ENCODE measurements at regions not wholly inside any gene's neighbourhood (a gene's known extent, or its start where the extent isn't known, plus 50 kb on each side); places are given as distances from the start of the nearest gene placed in this dataset.
"Not testable (repeated sequence)": the region's sequence is repeated elsewhere in the genome, so short reads cannot be mapped to it uniquely, and the experiment has no call there.

DNA sequence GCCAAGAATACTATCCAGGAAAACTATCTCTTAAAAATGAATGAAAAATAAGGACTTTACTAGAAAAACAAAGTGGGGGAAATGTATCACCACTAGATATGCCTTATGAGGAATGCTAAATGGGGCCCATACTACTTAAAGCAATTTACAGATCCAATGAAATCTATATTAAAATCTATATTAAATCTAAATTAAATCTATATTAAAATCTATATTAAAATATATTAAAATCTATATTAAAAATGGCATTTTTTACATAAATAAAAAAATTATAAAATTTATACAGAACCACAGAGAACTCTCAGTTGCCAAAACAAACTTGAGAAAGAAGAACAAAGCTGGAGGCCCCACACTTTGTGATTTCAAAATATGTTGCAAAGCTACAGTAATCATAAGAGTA lies 234.5 kb downstream of the RPL10L start:
- intact Hi-C loops (cut with DNase I, micrococcal nuclease) = no loop called here
- DNase-seq = no peak
- ChIA-PET POLR2A (no interaction called here), CTCF (no interaction called here)
- Mint-ChIP-seq H3K4me3 (no peak overlapping the region), H3K9me3 (ENCODE audit: low read depth) (peaks cover 18% of the 10 kb centered on the region), H3K4me1 (no peaks in the 10 kb centered on the region), H3K36me3 (ENCODE audit: low read depth) (no peaks in the 10 kb centered on the region), H3K27me3 (no peaks in the 10 kb centered on the region), H3K27ac (no peak overlapping the region)
- ATAC-seq = no peak

DNA sequence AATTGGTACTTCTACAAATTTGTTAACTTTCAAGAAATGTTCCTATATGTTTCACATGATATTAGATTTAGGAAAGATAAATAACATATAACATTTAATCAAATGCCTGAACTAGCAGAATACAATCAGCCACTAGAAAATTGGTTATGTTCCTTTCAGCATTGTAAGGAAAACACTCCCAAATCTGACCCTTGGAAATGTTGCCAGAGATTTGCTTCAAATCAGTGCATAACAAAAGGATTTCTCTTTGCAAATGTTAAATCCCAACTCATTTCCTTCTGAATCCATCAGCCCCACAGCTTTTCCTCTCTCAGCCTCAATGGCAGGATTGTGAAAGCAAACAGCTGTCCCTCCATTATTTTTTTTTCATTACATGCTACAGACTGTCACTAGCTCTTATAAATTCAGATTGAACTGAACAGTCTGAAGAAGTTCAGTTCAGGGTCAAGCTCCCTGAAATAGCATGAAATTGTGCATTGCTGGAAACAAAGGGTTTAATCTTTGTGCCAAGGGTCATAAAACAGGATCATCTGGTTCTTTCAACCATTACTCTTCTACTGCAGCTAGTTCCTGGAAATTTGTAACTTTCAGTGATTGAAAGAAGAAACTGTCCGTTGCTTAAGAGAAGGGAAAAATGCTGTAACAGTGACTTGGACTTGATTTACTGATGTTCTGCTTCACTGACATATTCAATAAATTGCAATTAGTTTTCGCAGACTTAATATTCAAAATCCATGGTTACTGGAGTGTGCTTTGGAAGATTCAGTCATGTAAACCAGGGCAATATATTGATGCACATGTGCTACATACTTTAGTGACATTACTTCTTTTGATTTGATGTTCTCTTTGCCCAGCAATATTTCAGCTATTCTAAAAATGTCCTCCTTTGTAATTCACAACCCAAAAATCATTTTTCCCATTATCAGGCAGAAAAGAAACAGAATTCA lies 246.4 kb downstream of the RPL10L start:
- Mint-ChIP-seq H3K4me3 (no peak overlapping the region), H3K36me3 (ENCODE audit: low read depth) (no peaks in the 10 kb centered on the region), H3K9me3 (ENCODE audit: low read depth) (no peaks in the 10 kb centered on the region), H3K27me3 (no peaks in the 10 kb centered on the region), H3K4me1 (no peaks in the 10 kb centered on the region), H3K27ac (no peak overlapping the region)
- no peak for ATAC-seq
- ChIA-PET POLR2A (no interaction called here), CTCF (no interaction called here)
- intact Hi-C loops (cut with DNase I, micrococcal nuclease) = no loop called here
- no peak for DNase-seq

DNA sequence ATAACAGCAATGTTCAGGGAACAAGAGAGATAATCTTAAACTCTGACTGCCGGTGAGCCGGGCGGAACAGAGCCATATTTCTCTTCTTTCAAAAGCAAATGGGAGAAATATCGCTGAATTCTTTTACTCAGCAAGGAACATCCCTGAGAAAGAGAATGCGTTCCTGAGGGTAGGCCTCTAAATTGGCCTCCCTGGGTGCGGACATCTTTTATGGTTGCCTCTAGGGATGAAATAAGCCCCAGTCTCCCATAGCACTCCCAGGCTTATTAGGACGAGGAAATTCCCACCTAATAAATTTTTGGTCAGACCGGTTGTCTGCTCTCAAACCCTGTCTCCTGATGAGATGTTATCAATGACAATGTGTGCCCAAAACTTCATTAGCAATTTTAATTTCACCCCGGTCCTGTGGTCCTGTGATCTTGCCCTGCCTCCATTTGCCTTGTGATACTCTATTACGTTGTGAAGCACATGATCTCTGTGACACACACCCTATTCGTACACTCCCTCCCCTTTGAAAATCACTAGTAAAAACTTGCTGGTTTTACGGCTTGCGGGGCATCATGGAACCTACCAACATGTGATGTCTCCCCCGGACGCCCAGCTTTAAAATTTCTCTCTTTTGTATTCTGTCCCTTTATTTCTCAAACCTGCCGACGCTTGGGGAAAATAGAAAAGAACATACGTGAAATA lies 249.4 kb downstream of the RPL10L start:
- H3K36me3 Mint-ChIP-seq (ENCODE audit: low read depth); DNase-seq; H3K9me3 Mint-ChIP-seq (ENCODE audit: low read depth); ATAC-seq; H3K27ac Mint-ChIP-seq; intact Hi-C loops (cut with DNase I, micrococcal nuclease); H3K27me3 Mint-ChIP-seq; H3K4me1 Mint-ChIP-seq; POLR2A ChIA-PET; CTCF ChIA-PET; H3K4me3 Mint-ChIP-seq: not testable (repeated sequence)

DNA sequence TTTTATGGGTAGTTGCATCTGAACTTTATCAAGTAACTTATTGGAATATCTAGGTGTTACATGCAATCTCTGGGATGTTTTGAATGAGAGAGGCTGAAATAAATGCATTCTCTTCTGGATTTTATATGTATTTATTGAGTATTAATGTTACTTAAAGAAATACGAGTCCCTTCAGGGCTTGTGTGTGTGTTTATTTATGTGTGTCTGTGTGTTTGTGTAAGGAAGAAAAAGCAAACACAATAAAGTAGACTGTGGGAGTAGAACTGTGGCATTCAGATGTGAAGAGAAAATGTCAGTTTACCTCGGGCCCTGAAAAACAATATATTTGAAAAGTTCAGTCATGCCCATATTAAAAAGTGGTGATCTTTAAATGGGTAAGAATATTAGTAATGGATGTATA lies 250.5 kb downstream of the RPL10L start:
- ChIA-PET POLR2A (no interaction called here), CTCF (no interaction called here)
- no peaks in the 10 kb centered on the region for H3K36me3 Mint-ChIP-seq (ENCODE audit: low read depth)
- intact Hi-C loops (cut with DNase I, micrococcal nuclease) = no loop called here
- DNase-seq = no peak
- no peaks in the 10 kb centered on the region for H3K27me3 Mint-ChIP-seq
- no peak overlapping the region for H3K4me3 Mint-ChIP-seq
- ATAC-seq = no peak
- H3K27ac Mint-ChIP-seq = no peak overlapping the region
- no peaks in the 10 kb centered on the region for H3K4me1 Mint-ChIP-seq
- peaks cover 2% of the 10 kb centered on the region for H3K9me3 Mint-ChIP-seq (ENCODE audit: low read depth)

DNA sequence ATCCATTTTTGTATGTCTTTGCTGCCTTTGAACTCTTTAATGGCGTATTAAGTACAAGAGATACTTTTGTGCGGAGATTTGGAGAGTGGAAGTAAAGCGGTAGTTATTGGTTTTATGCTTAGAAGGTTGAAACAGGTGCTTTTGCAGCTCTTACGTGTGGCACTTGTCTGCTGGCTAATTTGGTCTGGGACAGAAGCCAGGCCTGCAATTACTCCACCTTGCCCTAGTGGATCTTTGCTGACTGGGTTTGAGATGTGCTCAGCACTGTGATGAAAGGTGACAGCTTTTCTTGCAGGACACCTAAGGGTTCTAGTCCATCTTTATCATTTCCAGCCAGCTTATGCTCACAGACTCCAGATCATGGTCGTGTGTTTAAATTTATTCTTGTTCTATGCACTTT lies 252.5 kb downstream of the RPL10L start:
- intact Hi-C loops (cut with DNase I, micrococcal nuclease) = no loop called here
- no peak for ATAC-seq
- H3K4me1 Mint-ChIP-seq = no peaks in the 10 kb centered on the region
- no peaks in the 10 kb centered on the region for H3K36me3 Mint-ChIP-seq (ENCODE audit: low read depth)
- CTCF ChIA-PET = no interaction called here
- no peak overlapping the region for H3K27ac Mint-ChIP-seq
- no peaks in the 10 kb centered on the region for H3K27me3 Mint-ChIP-seq
- H3K4me3 Mint-ChIP-seq = no peak overlapping the region
- no peak for DNase-seq
- POLR2A ChIA-PET = no interaction called here
- H3K9me3 Mint-ChIP-seq (ENCODE audit: low read depth) = peaks cover 2% of the 10 kb centered on the region

DNA sequence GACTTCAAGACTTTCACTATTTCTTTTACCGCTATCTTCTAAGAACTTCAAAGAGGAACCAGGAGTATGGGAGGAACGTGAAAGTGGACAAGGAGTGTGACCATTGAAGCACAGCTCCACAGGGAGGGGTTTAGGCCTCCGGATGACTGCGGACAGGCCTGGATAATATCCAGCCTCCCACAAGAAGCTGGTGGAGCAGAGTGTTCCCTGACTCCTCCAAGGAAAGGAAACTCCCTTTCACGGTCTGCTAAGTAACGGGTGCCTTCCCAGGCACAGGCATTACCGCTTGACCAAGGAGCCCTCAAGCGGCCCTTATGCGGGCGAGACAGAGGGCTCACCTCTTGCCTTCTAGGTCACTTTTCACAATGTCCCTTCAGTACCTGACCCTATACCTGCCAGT lies 267.0 kb downstream of the RPL10L start:
- POLR2A ChIA-PET = no interaction called here
- no peak overlapping the region for H3K4me3 Mint-ChIP-seq
- DNase-seq = no peak
- peaks cover 13% of the 10 kb centered on the region for H3K9me3 Mint-ChIP-seq (ENCODE audit: low read depth)
- CTCF ChIA-PET = no interaction called here
- ATAC-seq = no peak
- H3K27ac Mint-ChIP-seq = no peak overlapping the region
- intact Hi-C loops (cut with DNase I, micrococcal nuclease) = no loop called here
- H3K27me3 Mint-ChIP-seq = no peaks in the 10 kb centered on the region
- no peaks in the 10 kb centered on the region for H3K4me1 Mint-ChIP-seq
- no peaks in the 10 kb centered on the region for H3K36me3 Mint-ChIP-seq (ENCODE audit: low read depth)

DNA sequence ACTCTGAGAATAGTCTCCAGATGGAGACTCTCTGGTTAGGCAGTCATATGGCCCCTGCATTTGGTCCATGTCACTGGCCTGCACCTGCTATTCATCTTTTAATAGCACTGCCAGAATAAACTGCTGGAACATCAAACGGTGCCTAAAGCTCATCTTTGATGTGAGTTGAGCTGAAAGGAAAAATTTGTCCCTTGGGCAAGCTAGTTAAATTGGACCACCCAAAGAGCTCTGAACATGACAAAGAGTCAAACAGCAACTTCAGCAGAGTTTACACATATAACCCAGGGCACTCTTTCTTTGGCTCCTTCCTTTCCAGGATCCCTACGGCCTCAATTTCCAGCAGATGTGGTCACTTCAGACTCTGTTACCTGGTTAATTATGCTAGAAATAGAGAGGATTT lies 269.9 kb downstream of the RPL10L start:
- intact Hi-C loops (cut with DNase I, micrococcal nuclease) = no loop called here
- no peaks in the 10 kb centered on the region for H3K36me3 Mint-ChIP-seq (ENCODE audit: low read depth)
- H3K4me3 Mint-ChIP-seq = no peak overlapping the region
- no peak overlapping the region for H3K27ac Mint-ChIP-seq
- H3K4me1 Mint-ChIP-seq = no peaks in the 10 kb centered on the region
- no peak for DNase-seq
- ATAC-seq = no peak
- H3K9me3 Mint-ChIP-seq (ENCODE audit: low read depth) = peaks cover 9% of the 10 kb centered on the region
- H3K27me3 Mint-ChIP-seq = no peaks in the 10 kb centered on the region
- CTCF ChIA-PET = interaction anchor here (0.8 kb wide), 1 partner anchor 10 kb away, joined by 3 read pairs; no protein-coding TSS in a partner anchor
- POLR2A ChIA-PET = no interaction called here

DNA sequence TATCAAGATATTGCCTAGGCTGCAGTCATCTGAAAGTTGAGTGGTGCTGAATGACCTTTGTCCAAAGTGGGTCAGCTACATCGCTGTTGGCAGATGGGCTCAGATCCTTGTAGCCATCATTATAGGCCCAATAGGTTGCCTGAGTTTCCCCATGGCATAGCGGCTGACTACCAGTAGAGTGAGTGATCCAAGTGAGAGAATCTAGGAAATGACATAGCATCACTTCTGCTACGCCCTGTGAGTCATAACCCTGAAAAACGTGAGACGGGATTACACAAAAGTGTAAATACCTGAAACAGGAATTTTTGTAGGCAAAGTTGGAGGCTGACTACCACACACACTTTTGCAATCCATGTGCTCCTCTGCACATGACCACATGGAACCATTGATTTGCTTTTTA lies 273.3 kb downstream of the RPL10L start:
- peaks cover 22% of the 10 kb centered on the region for H3K9me3 Mint-ChIP-seq (ENCODE audit: low read depth)
- ChIA-PET POLR2A (no interaction called here), CTCF (no interaction called here)
- ATAC-seq (no peak), DNase-seq (no peak)
- H3K27ac Mint-ChIP-seq = no peak overlapping the region
- no peaks in the 10 kb centered on the region for H3K4me1 Mint-ChIP-seq
- intact Hi-C loops (cut with DNase I, micrococcal nuclease) = no loop called here
- H3K36me3 Mint-ChIP-seq (ENCODE audit: low read depth) = no peaks in the 10 kb centered on the region
- no peak overlapping the region for H3K4me3 Mint-ChIP-seq
- H3K27me3 Mint-ChIP-seq = no peaks in the 10 kb centered on the region

DNA sequence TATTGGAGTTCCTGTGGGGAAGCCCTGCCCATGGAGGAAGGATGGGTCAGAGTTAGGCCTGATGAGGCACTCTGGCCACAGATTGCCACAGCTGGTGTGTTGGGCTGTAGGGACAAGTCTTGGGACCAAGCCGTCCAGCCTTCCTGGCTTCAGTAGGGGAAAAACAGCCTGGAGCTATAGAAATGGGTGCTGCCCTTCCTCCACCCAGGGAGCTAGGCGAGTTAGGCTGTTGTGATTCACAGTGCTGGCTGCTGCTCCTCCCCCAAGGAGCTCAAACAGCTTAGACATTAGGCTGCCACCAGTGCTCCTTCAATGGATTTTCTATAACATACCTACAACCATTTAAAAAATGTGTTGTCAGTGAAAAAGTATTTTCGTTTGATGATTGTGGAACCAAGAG lies 274.3 kb downstream of the RPL10L start:
- no peak overlapping the region for H3K4me3 Mint-ChIP-seq
- no peak overlapping the region for H3K27ac Mint-ChIP-seq
- ATAC-seq (no peak), DNase-seq (no peak)
- no peaks in the 10 kb centered on the region for H3K4me1 Mint-ChIP-seq
- H3K9me3 Mint-ChIP-seq (ENCODE audit: low read depth) = peaks cover 20% of the 10 kb centered on the region
- POLR2A ChIA-PET = no interaction called here
- CTCF ChIA-PET = no interaction called here
- H3K36me3 Mint-ChIP-seq (ENCODE audit: low read depth) = no peaks in the 10 kb centered on the region
- H3K27me3 Mint-ChIP-seq = no peaks in the 10 kb centered on the region
- intact Hi-C loops (cut with DNase I, micrococcal nuclease) = no loop called here

DNA sequence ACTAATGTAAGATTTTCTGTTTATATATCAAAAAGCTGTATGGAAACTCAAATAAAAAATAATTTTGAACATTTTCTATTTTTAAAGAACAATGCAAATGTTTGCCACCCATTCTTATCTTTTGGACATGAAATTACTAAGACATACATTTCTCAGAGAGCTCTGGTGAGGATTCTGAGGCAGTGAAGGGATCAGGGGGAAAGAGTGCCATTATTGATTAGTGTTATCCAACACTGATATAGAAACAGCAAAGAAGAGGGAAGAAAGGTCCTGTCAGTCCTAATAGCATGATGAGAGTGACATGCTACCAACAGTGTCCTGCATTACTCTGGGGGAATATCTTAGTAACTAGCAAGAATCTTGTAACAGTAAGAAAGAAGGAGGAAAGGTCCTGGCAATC lies 282.2 kb downstream of the RPL10L start:
- Mint-ChIP-seq H3K36me3 (ENCODE audit: low read depth) (no peaks in the 10 kb centered on the region), H3K9me3 (ENCODE audit: low read depth) (peaks cover 17% of the 10 kb centered on the region), H3K27ac (no peak overlapping the region), H3K4me1 (no peaks in the 10 kb centered on the region), H3K4me3 (no peak overlapping the region), H3K27me3 (no peaks in the 10 kb centered on the region)
- ATAC-seq (no peak), DNase-seq (no peak)
- intact Hi-C loops (cut with DNase I, micrococcal nuclease) = no loop called here
- ChIA-PET CTCF (no interaction called here), POLR2A (no interaction called here)

DNA sequence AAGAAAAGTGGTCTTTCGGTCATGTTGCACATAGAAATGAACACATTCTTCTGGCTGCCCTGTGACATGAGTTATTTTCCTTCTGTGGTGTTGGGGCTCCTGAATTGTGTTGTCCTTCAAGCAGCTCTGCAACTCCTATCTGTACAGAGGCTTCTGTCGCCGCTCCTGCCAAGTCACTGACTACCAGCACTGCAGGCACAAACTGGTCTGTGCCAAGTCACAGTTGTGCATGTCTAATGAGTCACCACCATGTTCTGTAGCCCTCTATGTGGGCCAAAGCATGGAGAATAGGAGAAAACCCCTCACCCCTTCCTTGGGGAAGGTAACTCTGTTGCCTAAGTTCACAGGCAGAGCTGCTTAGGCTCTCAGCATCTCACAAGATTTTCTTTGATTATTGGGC lies 283.3 kb downstream of the RPL10L start:
- ATAC-seq (no peak), DNase-seq (no peak)
- CTCF ChIA-PET = no interaction called here
- Mint-ChIP-seq H3K36me3 (ENCODE audit: low read depth) (no peaks in the 10 kb centered on the region), H3K27me3 (no peaks in the 10 kb centered on the region), H3K4me3 (no peak overlapping the region), H3K27ac (no peak overlapping the region), H3K4me1 (no peaks in the 10 kb centered on the region), H3K9me3 (ENCODE audit: low read depth) (peaks cover 8% of the 10 kb centered on the region)
- POLR2A ChIA-PET = no interaction called here
- intact Hi-C loops (cut with DNase I, micrococcal nuclease) = no loop called here

DNA sequence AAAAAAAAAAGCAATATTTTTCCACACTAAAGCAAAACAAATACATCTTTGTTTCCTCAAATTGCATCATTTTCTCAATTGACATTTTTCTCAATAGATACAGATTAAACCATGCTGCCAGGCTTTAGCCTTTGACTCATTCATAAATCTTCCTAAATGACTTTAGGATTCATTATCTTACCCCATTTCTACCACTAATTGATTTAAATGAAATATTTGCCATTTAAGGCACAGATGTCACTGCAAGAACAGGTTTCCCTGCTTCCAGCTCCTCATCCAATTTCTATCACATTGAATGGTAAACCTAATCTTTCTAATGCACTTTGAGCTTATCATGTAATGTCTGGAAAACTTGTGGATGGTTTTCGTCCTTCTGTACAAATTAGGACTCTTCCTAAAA lies 298.7 kb downstream of the RPL10L start:
- ChIA-PET CTCF (no interaction called here), POLR2A (no interaction called here)
- DNase-seq (no peak), ATAC-seq (no peak)
- no peaks in the 10 kb centered on the region for H3K27me3 Mint-ChIP-seq
- H3K4me1 Mint-ChIP-seq = no peaks in the 10 kb centered on the region
- no peak overlapping the region for H3K4me3 Mint-ChIP-seq
- H3K36me3 Mint-ChIP-seq (ENCODE audit: low read depth) = no peaks in the 10 kb centered on the region
- H3K9me3 Mint-ChIP-seq (ENCODE audit: low read depth) = peaks cover 7% of the 10 kb centered on the region
- intact Hi-C loops (cut with DNase I, micrococcal nuclease) = no loop called here
- no peak overlapping the region for H3K27ac Mint-ChIP-seq
